DMS53 (cell line): ENCODE measurements at regions not wholly inside any gene's neighbourhood (a gene's known extent, or its start where the extent isn't known, plus 50 kb on each side); places are given as distances from the start of the nearest gene placed in this dataset.
"Not testable (repeated sequence)": the region's sequence is repeated elsewhere in the genome, so short reads cannot be mapped to it uniquely, and the experiment has no call there.

ENCODE experiments used
- DNase-seq: peaks from one replicate; lab custom pipeline; 2025; lab: John Stamatoyannopoulos, UW

DNA sequence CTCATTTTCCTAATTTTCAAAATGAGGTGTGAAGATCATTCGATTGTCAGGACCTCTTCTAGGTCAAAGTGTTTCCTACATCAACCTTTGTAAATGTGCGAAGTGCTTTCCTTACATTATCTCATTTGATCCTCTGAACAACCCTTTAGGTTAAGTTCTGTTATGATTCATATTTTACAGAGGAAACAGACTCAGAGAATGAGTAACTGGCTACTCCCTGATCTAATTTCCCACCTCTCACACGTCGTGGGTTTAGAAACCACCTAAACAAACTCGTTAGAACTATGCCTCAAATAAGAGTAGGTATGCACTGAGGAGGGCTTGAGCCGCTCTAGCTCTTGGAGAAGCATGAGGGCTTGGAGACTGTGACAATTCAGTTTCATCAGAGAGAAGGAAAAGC lies 148.6 kb downstream of the CD47 start:
- no peak for DNase-seq

DNA sequence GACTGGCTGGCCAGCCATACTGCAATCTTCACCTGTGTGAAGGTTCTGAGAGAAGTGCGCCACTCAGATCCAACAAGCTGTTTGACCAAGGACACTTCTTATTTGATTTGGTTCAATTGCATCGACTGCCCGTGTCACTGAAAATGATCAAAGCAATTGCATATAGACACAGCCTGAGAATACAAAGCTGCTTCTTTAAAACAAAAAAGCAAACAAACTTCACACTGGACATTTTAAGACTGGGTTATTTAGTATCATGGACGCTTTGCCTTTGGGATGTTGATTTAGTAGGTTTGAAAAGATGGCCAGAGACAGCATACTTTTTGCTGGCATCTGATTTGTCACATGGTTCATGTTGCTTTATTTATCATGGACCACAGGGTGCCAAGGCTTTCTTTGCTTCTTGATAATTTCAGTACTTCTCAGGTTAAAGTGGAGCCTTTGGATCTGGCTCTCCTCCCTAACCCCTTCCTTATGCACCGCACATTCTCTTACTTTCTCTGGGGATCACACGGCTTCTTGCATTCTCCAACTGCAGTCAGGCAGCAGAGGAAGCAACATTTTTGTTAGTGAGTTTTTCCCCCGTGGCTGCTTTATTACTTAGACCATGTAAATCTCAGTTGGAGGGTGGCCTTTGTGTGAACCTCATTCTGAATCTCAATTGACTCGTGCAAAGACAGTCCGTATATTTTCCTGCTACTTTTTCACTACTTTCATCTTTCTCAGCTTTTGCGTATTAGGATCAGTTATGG lies 151.0 kb downstream of the CD47 start:
- peak; percentile 61 for DNase-seq

DNA sequence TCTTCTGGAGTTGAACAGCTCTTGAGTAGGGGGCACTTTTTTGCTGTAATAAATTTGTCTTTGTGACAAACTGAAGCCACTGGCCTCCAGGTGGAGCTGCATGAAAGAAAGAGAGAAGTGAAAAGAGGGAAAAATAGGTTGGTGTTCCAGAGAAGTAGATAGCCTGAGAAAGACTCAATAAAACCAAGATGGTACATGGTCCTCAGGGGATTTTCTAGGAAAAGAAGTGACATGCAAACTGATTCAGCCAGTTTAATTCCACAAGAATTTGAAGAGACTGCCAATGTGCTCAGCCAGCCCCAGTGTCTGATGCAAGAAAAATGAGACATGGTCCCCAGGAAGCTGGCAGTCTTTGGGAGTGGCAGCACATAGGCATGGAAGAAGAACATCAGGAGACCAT lies 152.7 kb downstream of the CD47 start:
- peak; percentile 61 for DNase-seq

DNA sequence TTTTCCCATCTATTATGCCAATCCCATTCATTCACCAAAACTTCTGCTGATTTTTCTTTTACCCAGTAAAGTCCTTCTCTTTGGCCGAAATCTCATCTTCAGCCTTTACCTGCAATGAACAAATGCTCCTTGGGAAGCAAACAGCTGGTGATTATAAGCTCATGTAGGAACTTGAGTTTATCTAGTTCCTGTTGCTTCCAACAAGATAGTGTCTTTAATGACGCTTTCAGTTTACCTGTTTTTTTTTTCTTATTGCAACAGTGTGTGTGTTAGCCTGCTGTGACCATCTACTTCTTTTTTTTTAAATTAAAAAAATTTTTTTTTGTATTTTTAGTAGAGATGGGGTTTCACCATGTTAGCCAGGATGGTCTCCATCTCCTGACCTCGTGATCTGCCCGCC lies 156.0 kb downstream of the CD47 start:
- DNase-seq: no peak

DNA sequence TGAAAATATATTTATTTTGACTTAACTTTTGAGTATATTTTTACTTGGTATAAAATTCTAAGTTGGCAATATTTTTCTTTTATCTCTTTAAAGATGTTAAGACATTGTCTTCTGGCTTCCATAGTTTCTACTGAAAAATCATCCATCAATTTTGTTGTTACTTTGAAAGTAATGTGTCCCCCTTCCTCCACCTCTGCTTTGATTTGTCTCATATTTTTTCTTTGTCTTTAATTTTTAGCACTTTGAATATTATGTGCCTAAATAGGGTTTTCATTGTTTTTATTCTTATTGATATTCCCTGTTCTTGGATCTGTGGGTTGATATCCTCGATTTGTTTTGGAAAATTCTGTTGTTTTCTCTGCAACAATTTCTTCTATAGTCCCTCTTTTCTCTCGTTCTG lies 157.4 kb downstream of the CD47 start:
- DNase-seq: no peak

DNA sequence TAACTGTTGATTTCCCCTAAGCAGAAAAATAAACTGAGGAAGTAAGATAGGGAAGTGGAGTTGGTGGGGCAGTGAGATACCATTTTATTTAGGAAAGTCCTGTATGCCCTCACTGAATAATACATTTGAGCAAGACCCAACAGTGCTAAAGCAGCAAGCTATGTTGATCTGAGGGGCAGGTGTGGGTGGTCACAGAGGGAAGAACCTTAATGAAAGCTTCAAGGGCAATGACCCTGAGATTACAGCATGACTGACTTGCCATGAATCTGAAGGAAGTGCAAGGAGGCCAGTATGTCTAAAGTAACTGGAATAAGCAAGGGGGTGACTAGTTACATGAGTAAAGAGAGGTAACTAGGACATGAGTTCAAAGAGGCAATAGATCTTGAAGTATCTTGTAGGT lies 159.5 kb downstream of the CD47 start:
- DNase-seq: no peak

DNA sequence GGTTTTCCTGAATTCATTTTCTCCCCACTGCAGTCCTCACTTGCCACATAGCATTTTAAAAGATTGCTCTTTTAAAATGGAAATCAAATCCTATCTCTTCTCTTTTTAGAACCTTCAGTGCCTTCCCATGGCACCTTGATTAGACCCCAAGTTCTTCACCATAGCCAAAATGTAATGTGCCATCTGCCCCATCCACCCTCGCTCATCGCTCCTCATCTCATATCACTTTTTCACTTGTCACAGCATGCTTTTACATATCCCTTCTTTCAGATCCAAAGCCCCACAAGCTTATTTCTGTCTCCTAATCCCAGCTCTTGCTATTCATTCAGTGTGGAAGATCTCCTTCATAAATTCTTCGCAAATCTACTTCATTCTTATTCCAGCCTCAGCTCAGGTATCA lies 161.7 kb downstream of the CD47 start:
- DNase-seq: no peak

DNA sequence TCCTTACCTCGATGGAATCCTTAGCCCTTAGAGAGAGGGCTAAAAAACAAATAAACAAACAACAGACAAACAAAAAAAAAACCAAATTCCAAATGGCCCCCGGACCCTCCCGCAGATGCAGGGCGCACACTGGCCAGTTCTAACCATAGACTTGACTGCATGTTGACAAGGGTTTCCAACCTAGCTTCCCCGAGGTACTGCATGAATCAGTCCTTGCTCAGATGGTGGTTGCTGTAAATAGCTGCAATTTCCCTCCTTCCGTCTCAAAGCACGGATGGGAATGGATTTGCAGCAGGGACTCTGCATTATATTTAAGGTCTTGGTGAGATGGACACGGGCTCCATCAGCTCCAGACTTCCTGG lies 162.8 kb downstream of the CD47 start:
- DNase-seq: peak; percentile 59

DNA sequence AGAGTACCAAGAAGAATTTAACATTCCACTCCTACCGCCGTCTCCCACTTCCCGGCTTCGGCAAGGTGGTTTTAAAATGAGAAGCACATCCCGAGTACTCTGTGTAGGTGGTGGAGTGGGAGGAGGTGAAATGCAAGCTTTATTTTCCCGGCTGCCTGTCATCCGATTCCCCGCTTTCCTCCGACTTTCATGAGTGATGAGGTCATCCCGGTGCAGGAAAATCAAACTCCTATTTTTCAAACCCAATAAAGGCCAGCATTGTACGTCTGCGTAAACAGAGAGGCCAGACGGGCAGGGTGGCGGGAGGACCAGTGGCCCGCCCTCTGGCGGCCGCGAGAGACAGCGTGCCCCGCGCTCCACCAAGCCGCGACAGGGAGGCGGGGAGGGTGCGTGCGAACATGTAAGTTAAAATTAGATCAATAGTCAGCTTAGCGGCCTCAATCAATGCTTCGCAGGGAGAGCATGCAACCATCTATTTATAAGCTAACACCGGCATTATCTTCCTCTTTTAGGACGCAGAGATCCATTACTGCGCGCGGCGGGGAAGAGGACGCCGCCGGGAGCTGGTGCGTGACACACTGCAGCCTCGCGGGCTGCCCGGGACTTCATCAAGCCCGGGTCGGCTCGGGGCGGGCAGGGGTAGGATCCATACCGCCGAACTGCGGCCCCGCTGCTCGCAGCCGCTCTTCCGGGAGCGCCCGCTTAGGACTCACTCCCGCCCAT lies 163.3 kb downstream of the CD47 start:
- peak; percentile 85 for DNase-seq

DNA sequence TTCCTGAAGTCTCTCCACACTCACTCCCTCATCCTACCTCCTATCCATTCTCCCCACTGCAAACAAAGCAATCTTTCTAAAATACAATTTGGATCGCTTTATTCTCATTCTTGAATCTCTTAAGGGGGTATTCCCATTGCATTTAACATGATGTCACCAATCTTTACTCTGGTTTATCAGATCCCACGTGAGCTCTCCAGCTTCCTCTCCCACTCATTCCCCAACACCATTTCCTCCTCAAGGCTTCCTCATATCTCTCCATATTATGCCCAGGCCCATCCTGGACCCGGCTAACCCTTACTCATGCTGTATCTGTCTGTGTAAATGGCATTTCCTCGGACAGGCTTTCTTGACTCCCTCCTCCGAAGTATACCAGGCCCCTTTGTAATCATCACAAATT lies 165.0 kb downstream of the CD47 start:
- DNase-seq: no peak

DNA sequence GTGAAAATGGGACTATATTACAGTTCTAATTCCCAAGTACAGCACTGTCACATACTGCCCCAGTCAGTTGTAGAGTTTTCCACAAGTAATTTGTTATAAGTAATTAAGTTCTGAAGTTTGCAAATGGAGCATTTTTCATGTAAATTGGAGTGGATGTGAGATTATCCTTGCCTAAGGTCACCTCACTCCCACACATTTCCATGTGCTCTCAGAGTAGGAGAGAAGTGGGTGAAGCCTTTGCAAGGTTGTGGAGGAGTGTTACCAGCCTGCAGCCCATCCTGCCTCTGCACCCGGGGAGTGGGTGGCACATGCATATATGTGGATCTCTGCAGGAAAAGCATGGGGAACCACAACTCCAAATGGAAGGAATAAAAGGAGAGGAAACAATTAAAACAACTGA lies 169.8 kb downstream of the CD47 start:
- DNase-seq: no peak

DNA sequence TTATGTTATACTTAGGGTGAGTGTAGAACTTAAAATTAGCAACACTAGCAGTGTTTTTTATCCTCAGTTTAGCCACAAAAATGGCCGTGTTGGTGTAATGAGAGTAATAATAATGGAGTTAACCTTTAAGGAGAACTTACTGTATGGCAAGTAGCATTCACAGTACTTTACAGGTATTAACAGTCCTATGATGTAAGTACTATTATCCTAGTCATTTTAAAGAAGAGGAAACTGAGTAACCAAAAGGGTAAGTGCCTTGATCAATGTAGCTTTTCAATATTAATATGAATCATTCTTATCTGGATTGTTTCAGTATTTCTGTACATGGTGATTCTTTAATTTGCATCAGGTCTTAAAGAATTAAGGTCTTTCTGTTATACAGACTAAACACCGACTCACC lies 170.3 kb downstream of the CD47 start:
- DNase-seq: no peak

DNA sequence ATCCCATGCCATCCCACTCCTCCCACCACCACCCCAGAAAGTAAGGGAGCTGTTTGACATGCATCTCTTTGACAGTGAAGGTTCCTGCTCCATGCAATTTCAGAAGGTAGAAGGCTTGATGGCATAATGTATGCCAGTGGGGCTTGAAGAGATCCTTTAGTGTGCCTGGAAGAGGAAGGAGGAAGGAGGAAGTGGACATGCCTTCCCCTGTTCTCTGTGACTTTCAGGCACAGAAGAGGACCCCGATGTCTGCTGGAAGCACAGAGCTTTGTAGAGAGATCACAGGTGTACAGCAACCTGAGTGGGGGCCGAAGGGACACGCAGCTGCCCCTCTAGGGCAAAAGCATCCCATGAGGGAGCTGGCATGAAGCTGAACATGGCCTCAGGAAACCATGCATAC lies 171.6 kb downstream of the CD47 start:
- no peak for DNase-seq

DNA sequence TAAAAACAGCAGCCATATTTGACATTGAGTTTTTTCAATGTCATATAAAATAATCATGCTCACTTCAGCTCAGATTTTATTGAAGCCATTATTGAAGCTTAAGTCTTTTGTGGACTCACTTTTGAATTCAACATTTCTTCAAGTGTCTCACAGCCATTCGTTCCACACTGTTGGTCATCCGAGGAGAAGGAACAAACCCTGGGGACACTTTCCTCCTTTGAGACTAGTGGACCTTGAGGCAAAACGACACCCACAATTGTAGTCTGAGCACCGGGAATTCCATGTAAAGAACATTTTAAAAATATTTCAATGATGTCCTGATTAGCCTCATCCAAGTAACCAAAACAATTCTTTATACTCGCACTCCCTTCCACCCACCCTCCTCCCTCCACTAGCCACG lies 174.7 kb downstream of the CD47 start:
- DNase-seq: no peak

DNA sequence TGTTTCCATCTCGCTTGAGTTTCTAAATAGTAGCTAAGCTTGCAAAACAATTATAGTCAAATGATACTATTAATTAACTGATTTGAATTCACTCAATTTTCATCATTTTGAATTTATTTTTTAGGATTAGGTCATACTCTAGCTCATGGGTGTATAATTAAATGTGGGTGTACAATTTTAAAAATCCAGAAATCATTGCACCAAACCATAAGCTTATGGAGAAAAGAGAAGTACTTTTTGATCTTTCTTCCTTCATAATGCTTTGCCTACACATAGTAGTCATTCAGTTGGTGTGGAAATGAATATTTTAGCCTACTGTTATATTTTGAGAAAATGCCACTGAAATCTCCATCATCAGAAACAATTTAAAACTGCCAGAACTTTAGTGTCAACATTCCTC lies 175.1 kb downstream of the CD47 start:
- no peak for DNase-seq

DNA sequence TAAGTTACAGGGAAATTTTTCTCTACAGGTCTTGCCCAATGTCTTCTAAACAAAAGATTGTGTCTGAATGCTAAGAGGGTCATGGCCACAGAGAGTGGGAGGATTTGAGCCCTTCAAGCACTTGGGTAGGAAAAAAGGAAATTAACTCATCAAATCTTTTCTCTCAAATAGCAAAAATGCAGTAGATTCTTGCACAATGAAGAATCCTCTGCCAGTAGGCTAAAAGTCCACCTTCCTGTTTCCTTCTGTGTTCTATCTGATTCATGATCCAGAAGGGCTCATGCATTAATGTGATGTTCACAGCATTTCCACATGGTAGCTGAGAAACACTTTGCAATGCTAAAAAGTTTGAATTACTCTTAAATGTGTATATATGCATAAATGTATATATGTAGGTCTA lies 177.1 kb downstream of the CD47 start:
- no peak for DNase-seq

DNA sequence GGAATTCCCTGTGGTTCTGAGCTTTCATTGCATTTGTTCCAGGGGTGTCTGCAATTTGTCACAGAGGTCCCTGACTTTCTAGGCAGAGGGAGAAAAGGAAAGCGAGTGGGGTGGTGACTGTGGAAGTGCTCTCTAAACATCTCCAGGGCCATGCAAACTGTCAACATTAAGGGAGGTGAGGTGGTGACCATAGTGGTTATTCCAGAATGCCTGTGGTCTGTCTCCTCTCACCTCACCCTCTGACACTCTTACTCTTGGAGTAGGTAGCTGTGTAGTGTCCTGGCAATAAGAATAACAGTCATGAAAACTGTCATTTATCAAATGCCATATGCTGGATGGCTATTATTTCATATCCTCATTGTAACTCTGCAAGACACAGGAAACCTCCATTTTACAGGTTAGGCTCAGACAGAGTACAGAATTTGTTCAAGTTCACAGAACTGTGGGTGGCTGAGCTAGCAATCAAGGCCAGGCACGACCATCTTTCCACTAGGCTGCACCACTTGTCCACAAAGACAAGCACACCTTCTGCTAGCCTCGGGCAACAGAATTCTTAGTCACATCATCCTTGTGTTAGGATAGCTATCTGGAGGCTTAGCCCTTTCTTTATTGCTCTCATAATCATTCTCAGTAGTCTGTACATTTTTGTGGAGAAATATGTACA lies 179.4 kb downstream of the CD47 start:
- no peak for DNase-seq

DNA sequence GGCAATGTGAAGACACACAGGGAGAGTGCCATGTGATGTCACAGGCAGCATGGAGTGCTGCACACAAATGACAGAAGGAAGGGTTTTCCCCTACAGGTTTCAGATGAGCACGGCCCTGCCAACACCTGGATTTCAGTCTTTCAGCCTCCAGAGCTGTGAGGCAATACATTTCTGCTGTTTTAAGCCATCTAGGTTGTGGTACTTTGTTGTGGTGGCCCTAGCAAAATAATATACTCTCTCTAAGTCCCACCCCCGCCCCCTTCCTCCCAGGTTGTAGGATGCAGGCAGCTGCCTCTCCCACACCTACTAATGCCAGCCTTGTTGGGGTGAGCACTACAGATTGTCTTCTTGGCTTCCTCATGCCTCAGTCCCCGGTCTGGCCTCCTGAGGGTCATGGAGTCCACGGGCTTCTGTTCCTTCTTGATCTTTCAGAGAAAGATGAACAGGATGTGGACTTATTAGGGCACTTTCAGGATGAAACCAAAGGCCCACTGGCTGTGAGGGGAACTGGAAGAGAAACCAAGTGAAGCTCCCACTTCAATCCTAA lies 180.0 kb downstream of the CD47 start:
- DNase-seq: no peak

DNA sequence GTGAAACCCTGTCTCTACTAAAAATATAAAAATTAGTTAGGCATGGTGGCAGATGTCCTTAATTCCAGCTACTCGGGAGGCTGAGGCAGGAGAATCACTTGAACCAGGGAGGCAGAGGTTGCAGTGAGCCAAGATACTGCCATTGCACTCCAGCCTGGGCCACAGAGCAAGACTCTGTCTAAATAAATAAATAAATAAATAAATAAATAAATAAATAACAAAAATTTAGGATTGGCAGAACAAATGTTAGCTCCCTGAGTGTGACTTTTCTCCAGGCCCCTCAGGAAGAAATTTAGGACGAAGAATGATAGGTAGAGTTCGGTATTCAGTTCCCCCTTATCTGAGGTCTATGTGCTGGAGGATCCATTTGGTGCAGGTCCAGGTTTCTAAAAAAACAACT lies 181.2 kb downstream of the CD47 start:
- DNase-seq: not testable (repeated sequence)

DNA sequence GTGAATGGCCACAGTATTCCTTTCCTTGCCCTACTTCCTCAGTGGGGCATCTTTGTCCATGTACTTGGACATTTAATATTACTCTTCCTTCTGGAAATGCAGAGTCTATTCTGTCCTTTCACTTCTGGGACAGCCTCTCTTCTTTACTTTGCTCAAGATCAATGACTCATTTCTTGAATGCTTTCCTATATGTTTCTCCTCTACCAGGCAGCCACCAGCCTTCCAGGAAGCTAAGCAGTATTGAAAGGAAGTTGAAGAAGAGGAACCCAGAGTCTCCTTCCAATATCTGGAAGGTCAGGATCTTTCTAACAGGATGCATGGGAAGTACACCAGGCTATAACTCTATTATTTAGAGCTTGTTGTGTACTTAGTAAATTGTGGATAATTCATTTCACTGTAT lies 182.8 kb downstream of the CD47 start:
- no peak for DNase-seq

DNA sequence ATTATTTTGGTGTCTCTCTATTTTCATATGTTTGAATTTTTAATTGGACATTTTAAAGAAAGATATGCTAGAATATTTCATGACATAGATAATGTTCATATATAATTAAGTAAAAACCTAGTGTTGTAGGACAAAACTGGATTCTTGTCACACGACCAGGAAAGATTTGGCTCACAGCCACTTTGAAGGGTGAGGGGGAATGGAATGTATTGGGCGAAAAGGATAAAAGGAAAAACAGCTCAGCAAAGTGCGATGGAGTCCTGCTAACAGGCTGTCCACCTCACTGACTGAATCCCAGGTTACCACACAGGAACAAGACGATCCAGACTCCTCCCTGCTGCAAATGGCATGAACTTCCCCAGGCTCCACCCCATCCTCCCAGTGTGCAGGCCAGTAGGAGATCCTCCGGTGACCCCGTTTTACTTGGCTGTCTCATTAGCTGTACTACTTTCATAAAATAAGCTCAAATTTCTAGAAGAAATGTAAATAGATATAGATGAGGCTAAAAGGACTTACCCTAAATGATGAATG lies 186.2 kb downstream of the CD47 start:
- no peak for DNase-seq

DNA sequence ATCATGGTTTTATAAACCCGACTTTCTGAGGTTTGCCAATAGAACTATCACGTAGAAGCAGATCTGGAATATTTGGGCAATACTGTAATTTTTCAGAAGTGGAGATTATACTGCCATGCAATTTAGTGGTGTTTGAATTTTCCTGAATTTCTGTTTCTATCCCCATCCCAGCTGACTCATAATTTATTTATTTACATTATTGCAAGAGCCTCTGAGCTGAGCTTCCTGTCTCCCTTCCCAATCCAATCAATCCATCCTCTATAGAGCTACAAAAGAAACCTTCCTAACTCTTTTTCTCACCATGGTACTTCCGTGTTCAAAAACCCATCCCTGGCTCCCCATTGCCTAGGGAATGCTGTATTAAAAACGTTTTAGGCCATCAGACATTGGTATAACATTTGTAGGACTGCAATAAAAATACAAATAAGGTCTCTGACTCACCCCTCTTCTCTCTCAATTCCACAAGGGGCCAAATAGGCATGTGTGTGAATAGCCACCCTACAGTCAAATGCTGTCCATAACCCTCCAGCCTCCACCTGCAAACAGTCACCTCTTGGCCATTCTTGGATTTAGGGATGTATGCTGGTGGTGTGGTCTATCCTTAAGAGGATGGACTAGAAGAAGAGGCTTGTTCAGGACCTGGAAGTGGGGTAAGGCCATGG lies 190.7 kb downstream of the CD47 start:
- peak; percentile 49 for DNase-seq
